H7 (cell line): ENCODE measurements at regions not wholly inside any gene's neighbourhood (a gene's known extent, or its start where the extent isn't known, plus 50 kb on each side); places are given as distances from the start of the nearest gene placed in this dataset.

Experiments used
- DNase-seq: peaks from one replicate; pipeline ENCODE4 v3.0.0; 2012
- H3K27me3 ChIP-seq: 2 replicates; pipeline ENCODE4 v1.6.0; 2011; ENCODE audit warnings: mild to moderate bottlenecking, low read length; ENCODE audit not compliant: control insufficient read depth, insufficient read depth
- H3K36me3 ChIP-seq: replicated peaks from 2 replicates; pipeline ENCODE4 v1.5.1; 2011; ENCODE audit warnings: low read length; ENCODE audit not compliant: control insufficient read depth, insufficient read depth
- H3K4me3 ChIP-seq: 2 replicates; pipeline ENCODE4 v1.5.1; 2011; ENCODE audit warnings: low read depth, mild to moderate bottlenecking, control low read depth, low read length, moderate library complexity; ENCODE audit not compliant: insufficient read depth

- H3K36me3 ChIP-seq: no peaks in the 10 kb centered on the region
- no peaks in the 10 kb centered on the region for H3K27me3 ChIP-seq
- H3K4me3 ChIP-seq: no peak overlapping the region
- no peak for DNase-seq
Measured at GRCh38 chr2:56011624-56012023, 88.0 kb upstream of the EFEMP1 start.

DNA sequence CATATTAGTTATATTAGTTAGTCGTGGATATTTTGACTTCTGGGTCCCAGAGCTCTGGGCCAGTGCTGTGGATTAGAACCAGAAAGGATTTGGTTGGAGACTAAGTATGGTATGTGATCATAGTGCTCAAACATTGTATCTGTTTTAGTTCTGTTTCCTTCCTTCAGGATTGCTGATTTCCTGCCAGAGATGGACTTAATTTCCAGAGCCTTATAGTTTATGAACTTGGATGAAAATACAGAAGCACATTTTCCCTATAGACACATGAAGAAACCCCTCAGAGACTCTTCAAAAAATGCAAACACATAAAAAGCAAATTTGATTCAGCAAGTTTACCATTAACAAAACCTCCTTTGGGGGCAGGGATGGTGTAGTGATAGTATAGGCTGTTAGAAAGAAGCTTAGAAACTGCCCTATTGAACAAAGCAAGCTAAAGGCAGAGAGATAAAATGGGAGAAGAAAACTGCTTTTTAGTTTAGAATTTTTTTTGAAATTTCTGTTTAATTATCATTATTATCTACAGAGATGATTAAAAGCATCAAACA, 88.7 kb upstream of the EFEMP1 start:
- H3K4me3 ChIP-seq: no peak overlapping the region
- DNase-seq: no peak
- H3K27me3 ChIP-seq: no peaks in the 10 kb centered on the region
- no peaks in the 10 kb centered on the region for H3K36me3 ChIP-seq

GRCh38 chr2:56013475-56013874, 89.9 kb upstream of the EFEMP1 start:
- no peaks in the 10 kb centered on the region for H3K27me3 ChIP-seq
- H3K36me3 ChIP-seq: no peaks in the 10 kb centered on the region
- no peak for DNase-seq
- H3K4me3 ChIP-seq: no peak overlapping the region

DNA sequence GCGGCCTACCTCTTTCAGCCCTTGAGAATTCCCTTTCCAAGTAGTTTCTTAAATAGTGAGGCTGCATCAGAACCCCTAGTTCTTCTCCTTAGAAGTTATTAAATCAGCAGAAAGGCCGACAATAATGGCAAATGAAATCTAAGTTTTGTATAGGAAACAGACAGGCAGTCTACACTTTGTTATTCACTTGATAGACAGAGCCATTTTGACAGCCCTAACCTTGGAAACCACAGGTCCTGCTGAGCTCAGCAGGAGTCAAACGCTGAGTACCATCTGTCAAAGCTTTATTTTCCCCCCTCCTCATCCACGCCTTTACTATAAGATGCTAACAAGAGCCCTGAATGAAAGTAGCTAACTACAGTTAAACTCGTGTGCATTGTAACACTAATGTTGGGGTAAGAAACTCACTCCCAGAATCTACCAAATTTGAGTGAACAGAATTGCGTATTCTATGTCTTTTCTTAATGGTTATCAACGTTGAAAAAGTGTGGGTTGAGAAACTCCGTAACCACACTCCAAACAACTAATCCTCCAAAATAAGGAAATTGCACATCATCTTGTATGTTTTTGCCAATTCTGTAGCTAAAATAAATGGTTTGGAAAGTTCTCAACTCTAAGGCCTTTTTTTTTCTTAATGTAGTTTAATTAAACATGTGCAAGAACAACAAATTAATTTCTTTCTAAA, 90.6 kb upstream of the EFEMP1 start:
- no peaks in the 10 kb centered on the region for H3K27me3 ChIP-seq
- H3K36me3 ChIP-seq: no peaks in the 10 kb centered on the region
- DNase-seq: no peak
- H3K4me3 ChIP-seq: no peak overlapping the region

DNA sequence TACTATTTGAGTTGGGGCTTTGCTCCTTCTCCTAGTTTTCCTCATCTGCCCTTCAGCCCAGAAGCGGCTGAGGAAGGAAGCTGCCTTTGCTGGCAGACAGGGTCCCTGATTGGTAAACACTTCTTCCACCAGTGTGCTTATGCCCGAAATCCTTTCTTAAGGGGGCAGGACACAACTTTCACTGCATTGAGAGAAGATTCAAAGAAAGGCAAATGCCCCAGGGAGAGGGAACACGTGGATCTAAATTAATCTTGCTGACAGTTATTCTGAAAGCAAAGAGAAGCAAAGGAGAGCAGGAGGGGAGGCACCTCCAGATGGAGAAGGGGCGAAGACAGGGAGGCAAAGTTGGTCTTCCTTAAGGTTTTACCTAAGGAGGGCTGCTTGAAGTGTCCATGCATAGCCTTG, 92.1 kb upstream of the EFEMP1 start:
- H3K27me3 ChIP-seq: no peaks in the 10 kb centered on the region
- no peaks in the 10 kb centered on the region for H3K36me3 ChIP-seq
- H3K4me3 ChIP-seq: no peak overlapping the region
- DNase-seq: no peak

GRCh38 chr2:56017784-56018183, 94.2 kb upstream of the EFEMP1 start:
- no peaks in the 10 kb centered on the region for H3K36me3 ChIP-seq
- no peak for DNase-seq

DNA sequence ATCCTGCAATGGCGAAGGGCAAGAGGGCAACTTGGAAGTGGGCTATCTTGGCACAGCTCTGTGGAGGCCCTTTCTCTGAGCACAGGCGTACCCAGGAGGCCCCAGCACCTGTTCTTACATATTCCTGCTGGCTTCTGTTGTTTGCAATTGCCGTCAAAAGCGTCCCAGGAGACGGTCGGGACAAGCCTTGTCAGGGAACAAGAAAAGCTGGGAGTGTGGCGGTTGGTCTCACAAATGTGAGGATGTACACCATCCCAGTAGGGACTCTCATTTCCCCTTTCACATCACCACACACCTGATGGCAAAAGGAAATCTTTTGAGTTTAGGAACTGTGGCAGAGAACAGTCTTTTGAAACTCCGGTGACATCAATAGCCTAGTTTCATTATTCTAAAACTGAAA, 94.7 kb upstream of the EFEMP1 start:
- no peaks in the 10 kb centered on the region for H3K36me3 ChIP-seq
- no peak overlapping the region for H3K4me3 ChIP-seq
- H3K27me3 ChIP-seq: no peaks in the 10 kb centered on the region
- DNase-seq: no peak

More at GRCh38 chr2:56017784-56018183, 94.2 kb upstream of the EFEMP1 start:
- Histone ChIP-seq H3K4me3 (no peak overlapping the region), H3K27me3 (no peaks in the 10 kb centered on the region)

- H3K4me3 ChIP-seq: no peak overlapping the region
- no peak for DNase-seq
- H3K36me3 ChIP-seq: no peaks in the 10 kb centered on the region
- no peaks in the 10 kb centered on the region for H3K27me3 ChIP-seq
Measured at GRCh38 chr2:56021136-56021474, 97.5 kb upstream of the EFEMP1 start.

- Histone ChIP-seq H3K27me3 (no peaks in the 10 kb centered on the region), H3K36me3 (no peaks in the 10 kb centered on the region), H3K4me3 (no peak overlapping the region)
- DNase-seq: no peak
Measured at GRCh38 chr2:56021579-56021978, 98.0 kb upstream of the EFEMP1 start.

DNA sequence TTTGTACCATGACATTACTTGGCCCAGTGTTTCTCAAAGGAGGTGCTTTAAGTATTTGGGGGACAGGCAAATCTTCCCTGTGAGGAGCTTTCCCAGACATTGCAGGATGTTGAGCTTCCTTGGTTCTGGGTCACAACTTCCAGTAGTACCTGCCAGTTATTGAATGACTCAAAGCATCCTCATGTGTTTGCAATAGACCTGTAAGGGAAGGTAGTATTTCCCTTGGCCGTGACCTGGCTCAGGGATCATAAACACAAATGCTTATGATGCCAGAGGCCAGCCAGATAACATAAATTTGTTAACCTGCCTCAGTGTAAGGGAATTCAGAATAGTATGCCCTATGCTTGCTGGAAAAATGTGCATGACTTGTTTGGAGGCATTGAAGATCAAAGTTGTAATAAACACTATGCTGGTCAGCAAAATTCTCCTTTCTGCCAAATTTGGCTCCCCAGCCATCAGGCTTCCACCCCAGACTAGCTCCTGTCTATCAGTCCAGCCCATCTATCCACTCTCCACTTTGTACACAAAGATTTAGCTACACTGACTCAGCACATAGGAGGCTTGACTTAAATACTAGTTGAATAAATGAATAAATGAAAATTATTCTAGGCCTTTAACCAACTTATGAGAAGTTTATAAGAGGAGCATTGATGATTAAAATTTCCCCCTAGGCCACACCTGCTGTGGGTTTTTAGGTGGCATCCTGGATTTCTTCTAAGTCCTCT, 102.0 kb upstream of the EFEMP1 start:
- Histone ChIP-seq H3K4me3 (no peak overlapping the region), H3K36me3 (no peaks in the 10 kb centered on the region), H3K27me3 (no peaks in the 10 kb centered on the region)
- no peak for DNase-seq

- Histone ChIP-seq H3K27me3 (no peaks in the 10 kb centered on the region), H3K36me3 (no peaks in the 10 kb centered on the region), H3K4me3 (no peak overlapping the region)
- no peak for DNase-seq
Measured at GRCh38 chr2:56026828-56027227, 103.2 kb upstream of the EFEMP1 start.

GRCh38 chr2:56030062-56030461, 106.5 kb upstream of the EFEMP1 start:
- H3K4me3 ChIP-seq: no peak overlapping the region
- no peaks in the 10 kb centered on the region for H3K27me3 ChIP-seq
- H3K36me3 ChIP-seq: no peaks in the 10 kb centered on the region
- no peak for DNase-seq

DNA sequence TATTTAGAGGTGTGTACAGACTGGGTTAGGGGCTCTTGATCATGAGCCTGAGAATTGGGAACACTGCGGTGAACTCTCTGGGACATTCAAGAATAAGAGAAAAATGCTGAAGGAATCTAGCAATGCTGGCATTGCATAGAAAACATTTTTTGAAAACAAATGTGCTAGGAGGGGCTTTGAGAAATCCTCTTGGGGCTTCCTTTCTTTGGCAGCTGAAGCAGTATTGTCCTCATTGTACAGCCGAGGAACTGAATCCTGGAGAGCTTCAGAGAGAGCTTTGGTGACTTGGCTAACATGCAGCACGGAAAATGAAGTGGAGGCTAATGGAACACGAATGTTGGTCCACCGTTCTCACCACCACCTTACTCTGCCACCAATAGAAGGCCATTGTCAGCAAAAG, 107.3 kb upstream of the EFEMP1 start:
- Histone ChIP-seq H3K36me3 (no peaks in the 10 kb centered on the region), H3K4me3 (no peak overlapping the region), H3K27me3 (no peaks in the 10 kb centered on the region)
- DNase-seq: no peak

GRCh38 chr2:56034258-56034657, 110.7 kb upstream of the EFEMP1 start:
- H3K36me3 ChIP-seq: no peaks in the 10 kb centered on the region
- no peaks in the 10 kb centered on the region for H3K27me3 ChIP-seq
- DNase-seq: no peak
- no peak overlapping the region for H3K4me3 ChIP-seq

- Histone ChIP-seq H3K27me3 (no peaks in the 10 kb centered on the region), H3K4me3 (no peak overlapping the region), H3K36me3 (no peaks in the 10 kb centered on the region)
- no peak for DNase-seq
Measured at GRCh38 chr2:56040189-56040588, 116.6 kb upstream of the EFEMP1 start.
